ENCODE measurements at regions not wholly inside any gene's neighbourhood (a gene's known extent, or its start where the extent isn't known, plus 50 kb on each side); places are given as distances from the start of the nearest gene placed in this dataset.

DNA sequence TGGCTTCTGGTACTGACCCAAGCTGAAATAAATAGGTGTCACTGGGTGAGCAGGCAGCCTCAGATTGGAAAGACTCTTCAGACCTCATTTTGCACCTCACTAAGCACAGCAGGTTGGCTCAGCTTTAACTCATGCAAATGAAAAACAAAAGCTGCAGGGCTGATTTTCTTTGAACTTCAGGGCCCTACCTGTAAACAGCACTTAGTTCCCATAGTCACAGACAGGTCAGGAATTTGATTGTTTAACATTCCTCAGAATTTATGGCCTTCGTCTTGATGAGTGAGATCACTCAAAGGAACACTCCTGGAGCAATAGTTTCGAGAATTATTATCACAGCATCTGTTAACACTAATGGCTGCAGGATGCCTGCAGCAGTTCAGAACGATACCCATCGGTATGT, 718.5 kb downstream of the EFNB2 start:
- TF ChIP-seq CTCF (IDR thresholded peaks at IDR 0.05) (no peak), EP300 (IDR thresholded peaks at IDR 0.05) (no peak), POLR2AphosphoS5 (IDR thresholded peaks at IDR 0.05) (no peak)

Data from gastroesophageal sphincter (tissue), 3 donors.